ENCODE measurements at regions not wholly inside any gene's neighbourhood (a gene's known extent, or its start where the extent isn't known, plus 50 kb on each side); places are given as distances from the start of the nearest gene placed in this dataset.

GRCh38 chr10:52879091-52879807, 106.7 kb upstream of the MBL2 start:
- TF ChIP-seq CTCF (IDR thresholded peaks at IDR 0.05), result no peak
- TF ChIP-seq EZH2 (IDR thresholded peaks at IDR 0.05), result no peak
